ENCODE measurements at regions not wholly inside any gene's neighbourhood (a gene's known extent, or its start where the extent isn't known, plus 50 kb on each side); places are given as distances from the start of the nearest gene placed in this dataset.

GRCh38 chr18:25005541-25006403 lies 346.2 kb downstream of the ZNF521 start:
- DNase-seq (peak in 1 of 2 donors; percentile 65), ATAC-seq (ENCODE audit: low FRiP score in 2 of 2) (peak in 1 of 2 donors; percentile 72)
- H3K9me3 ChIP-seq: no peaks in the 10 kb centered on the region
- no peak for TF ChIP-seq POLR2A (IDR thresholded peaks at IDR 0.05)
- TF ChIP-seq CTCF (IDR thresholded peaks at IDR 0.05): no peak
- TF ChIP-seq EP300 (IDR thresholded peaks at IDR 0.05): no peak
- TF ChIP-seq POLR2AphosphoS5 (IDR thresholded peaks at IDR 0.05): no peak
- 45 to 48% methylated on average over 6 of the region's 6 CpGs for WGBS, 2 donors
- H3K27me3 ChIP-seq: no peaks in the 10 kb centered on the region
- H3K36me3 ChIP-seq: no peaks in the 10 kb centered on the region
- no peak overlapping the region for H3K27ac ChIP-seq
- H3K4me1 ChIP-seq: peaks cover 0 to 5% (median 0%) of the 10 kb centered on the region in 4 donors
- H3K4me3 ChIP-seq: no peak overlapping the region

- TF ChIP-seq CTCF (IDR thresholded peaks at IDR 0.05) (no peak), POLR2A (IDR thresholded peaks at IDR 0.05) (no peak), EP300 (IDR thresholded peaks at IDR 0.05) (no peak), POLR2AphosphoS5 (IDR thresholded peaks at IDR 0.05) (no peak)
- 88 to 89% methylated on average over 4 of the region's 4 CpGs for WGBS, 2 donors
- no peak for ATAC-seq (ENCODE audit: low FRiP score in 2 of 2)
These were observed 341.2 kb downstream of the ZNF521 start for GRCh38 chr18:25010623-25011374.

More at GRCh38 chr18:25010623-25011374, 341.2 kb downstream of the ZNF521 start:
- no peak overlapping the region for H3K4me3 ChIP-seq
- no peaks in the 10 kb centered on the region for H3K9me3 ChIP-seq
- H3K27me3 ChIP-seq: no peaks in the 10 kb centered on the region
- no peak for DNase-seq
- no peaks in the 10 kb centered on the region for H3K36me3 ChIP-seq
- H3K4me1 ChIP-seq: peaks cover 0 to 4% (median 0%) of the 10 kb centered on the region in 4 donors
- H3K27ac ChIP-seq: no peak overlapping the region

Small RNA genes lying in the stretch of these regions (small RNA-seq; reads per million reads assigned to genes)
- 0 reads per million in 4 donors for gene PPIAP57
